Epithelial cell of esophagus (primary cell): ENCODE measurements at regions not wholly inside any gene's neighbourhood (a gene's known extent, or its start where the extent isn't known, plus 50 kb on each side); places are given as distances from the start of the nearest gene placed in this dataset.
A peak's percentile ranks its signal among the peaks of the same experiment; 100 is the strongest.

ENCODE experiments used
- DNase-seq: peaks from one replicate; pipeline ENCODE4 v3.0.0; 2010; ENCODE audit warnings: low read depth
- H3K4me3 ChIP-seq: 2 replicates; pipeline ENCODE4 v1.5.1; 2011; ENCODE audit warnings: mild to moderate bottlenecking, low read length, control low read depth
- TF ChIP-seq, protein P1 (sequence below): IDR thresholded peaks from 2 replicates; pipeline ENCODE4 v1.5.1; 2011; ENCODE audit warnings: low read depth, mild to moderate bottlenecking, low read length, control low read depth, inconsistent platforms; ENCODE audit not compliant: insufficient read depth; ENCODE audit errors: missing control alignments

DNA sequence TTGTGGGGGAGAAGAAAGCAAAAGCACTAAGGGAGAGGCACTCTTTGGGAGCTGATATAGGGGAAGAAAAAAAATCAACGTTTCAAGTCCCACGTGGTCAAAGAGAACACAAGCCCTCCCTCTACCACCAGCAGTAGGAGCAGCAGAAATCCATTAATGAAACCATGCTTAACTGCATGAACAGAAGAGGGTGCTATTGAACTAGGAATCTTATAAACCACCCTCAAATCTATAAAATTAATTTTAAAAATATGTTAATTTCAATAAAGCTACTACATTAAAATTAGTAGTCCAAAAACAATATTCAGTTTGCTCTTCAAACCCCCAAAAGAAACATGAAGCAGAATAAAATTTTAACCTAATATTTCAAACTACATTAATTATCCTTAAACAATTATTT lies 147.8 kb downstream of the TMEM18 start:
- peak; percentile 16 for DNase-seq
- no peak overlapping the region for H3K4me3 ChIP-seq
- TF ChIP-seq, protein P1, sequence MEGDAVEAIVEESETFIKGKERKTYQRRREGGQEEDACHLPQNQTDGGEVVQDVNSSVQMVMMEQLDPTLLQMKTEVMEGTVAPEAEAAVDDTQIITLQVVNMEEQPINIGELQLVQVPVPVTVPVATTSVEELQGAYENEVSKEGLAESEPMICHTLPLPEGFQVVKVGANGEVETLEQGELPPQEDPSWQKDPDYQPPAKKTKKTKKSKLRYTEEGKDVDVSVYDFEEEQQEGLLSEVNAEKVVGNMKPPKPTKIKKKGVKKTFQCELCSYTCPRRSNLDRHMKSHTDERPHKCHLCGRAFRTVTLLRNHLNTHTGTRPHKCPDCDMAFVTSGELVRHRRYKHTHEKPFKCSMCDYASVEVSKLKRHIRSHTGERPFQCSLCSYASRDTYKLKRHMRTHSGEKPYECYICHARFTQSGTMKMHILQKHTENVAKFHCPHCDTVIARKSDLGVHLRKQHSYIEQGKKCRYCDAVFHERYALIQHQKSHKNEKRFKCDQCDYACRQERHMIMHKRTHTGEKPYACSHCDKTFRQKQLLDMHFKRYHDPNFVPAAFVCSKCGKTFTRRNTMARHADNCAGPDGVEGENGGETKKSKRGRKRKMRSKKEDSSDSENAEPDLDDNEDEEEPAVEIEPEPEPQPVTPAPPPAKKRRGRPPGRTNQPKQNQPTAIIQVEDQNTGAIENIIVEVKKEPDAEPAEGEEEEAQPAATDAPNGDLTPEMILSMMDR, result peak; percentile 26

DNA sequence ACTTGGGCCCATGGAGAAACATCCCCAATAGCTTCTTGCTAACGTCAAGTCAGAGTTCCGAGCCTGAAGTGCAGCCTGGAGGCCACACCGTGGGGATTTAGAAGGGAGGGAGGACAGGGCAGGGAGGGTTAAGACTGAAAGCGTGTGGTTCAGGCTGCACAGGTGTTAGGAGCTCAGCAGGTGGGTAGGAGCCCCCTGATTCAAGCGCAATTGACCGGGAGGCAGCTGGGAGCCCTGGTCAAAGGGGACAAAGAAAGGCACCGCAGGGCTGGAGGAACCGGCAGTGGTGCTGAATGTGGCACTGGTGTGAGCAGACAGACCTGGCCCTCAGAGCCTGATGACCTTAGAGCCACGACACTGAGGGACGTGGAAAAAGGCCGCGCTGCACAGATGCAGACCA lies 149.6 kb downstream of the TMEM18 start:
- no peak overlapping the region for H3K4me3 ChIP-seq
- no peak for DNase-seq
- TF ChIP-seq, protein P1, result no peak

DNA sequence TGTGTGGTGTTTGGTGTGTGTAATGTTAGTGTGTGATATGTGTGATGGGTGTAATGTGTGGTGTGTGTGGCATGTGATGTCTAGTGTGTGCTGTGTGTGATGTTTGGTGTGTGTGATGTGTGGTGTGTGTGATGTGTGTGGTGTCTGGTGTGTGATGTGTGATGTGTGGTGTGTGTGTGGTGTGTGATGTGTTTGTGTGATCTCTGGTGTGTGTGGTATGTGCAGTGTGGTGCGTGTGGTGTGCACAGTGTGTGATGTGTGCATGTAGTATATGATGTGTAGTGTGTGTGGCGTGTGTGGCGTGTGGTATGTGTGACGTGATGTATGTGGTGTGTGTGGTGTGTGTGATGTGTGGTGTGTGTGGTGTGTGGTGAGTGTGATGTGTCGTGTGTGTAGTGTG lies 150.3 kb downstream of the TMEM18 start:
- no peak overlapping the region for H3K4me3 ChIP-seq
- no peak for DNase-seq
- TF ChIP-seq, protein P1, result no peak

DNA sequence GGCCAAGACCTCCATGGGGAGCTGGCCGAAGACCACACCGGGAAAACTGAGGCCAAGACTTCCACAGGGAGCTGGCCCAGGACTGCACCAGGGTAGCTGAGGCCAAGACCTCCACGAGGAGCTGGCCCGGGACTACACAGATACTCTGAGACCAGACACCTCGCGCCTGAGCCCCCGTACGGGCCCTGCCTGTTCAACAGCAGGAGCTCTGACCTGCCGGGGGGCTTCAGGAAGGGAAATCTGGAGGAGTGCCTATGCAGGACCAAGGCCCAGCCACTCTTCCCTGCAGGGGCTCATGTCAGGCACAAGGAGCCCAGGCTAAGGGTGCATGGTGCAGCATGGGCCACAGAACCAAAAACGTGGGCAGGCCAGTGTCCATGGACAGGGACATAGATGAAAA lies 151.6 kb downstream of the TMEM18 start:
- no peak overlapping the region for H3K4me3 ChIP-seq
- DNase-seq, result no peak
- TF ChIP-seq, protein P1, result no peak

DNA sequence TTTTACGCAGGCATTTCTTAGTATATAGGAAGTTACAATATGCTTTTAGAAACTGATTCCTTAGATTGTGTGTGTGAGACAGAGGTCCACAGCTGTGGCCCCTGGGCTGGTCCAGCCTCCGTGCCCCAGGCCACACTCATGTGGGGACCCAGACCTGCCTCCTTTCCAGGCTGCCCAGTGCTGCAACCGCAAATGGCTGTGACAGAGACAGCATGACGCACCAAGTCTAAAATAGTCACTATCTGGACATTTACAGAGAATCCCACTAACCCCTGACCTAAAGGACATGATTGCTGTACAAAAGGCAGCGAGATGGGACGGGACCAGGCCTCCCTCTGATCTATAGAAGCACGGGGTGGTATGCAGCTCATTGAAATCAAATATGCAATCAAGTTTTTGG lies 152.2 kb downstream of the TMEM18 start:
- no peak overlapping the region for H3K4me3 ChIP-seq
- TF ChIP-seq, protein P1, result no peak
- DNase-seq, result no peak

DNA sequence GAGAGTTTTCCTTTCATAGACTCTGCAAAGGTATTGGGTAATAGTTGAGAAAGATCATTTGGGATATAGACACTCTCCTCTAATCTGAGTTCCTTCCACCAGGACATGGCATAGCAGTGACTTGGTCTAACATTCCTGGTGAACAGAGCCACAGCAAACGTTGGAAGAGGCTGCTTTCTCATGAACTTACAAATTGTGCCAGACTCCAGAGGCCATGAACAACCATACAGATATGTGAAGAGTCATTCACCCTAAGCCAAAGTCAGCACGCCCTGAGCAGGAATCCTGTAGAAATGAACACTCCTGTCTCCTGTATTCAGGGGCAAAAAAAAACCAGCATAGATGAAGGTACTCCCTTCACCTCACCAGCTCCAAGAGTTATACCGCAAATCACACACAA lies 152.8 kb downstream of the TMEM18 start:
- peak; percentile 2 for DNase-seq
- TF ChIP-seq, protein P1, result no peak
- H3K4me3 ChIP-seq, result no peak overlapping the region

DNA sequence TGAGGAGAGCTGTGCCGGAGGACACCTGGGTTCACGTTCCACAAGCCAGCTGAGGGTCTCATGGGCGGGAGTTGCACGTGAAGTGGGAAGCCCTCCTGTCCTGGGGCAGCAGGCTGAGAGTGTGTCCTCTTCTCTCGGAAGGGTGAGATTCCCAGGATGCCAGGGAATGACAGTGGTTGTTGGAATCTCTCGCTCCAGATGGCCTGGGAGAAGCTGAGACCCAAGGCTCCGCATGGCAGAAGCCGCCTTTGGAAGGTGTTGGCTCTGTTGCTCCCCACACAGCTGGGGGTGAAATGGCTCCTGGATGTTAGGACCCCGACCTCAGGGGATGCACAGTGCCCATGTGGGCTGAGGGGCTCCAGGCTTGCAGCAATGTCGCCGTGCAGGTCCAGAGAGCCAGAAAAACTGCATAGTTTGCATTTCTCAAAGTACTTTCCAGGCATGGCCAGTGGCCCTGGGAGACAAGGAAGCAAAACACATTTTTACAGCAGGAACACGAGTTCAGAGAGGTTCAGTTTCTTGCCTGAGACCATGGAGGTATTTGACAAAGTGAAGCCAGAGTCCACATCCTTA lies 153.4 kb downstream of the TMEM18 start:
- no peak for DNase-seq
- TF ChIP-seq, protein P1, result no peak

More for the DNA sequence above, 153.4 kb downstream of the TMEM18 start:
- H3K4me3 ChIP-seq, result no peak overlapping the region
